Epithelial cell of prostate (primary cell): ENCODE measurements at regions not wholly inside any gene's neighbourhood (a gene's known extent, or its start where the extent isn't known, plus 50 kb on each side); places are given as distances from the start of the nearest gene placed in this dataset.
"Not testable (repeated sequence)": the region's sequence is repeated elsewhere in the genome, so short reads cannot be mapped to it uniquely, and the experiment has no call there.

Experiments
- DNase-seq: peaks from one replicate; pipeline ENCODE4 v3.0.0-alpha.2; 2011; ENCODE audit warnings: low read depth, low spot score
- H3K27ac ChIP-seq: fragments of 450-650 bp; 2 replicates; pipeline ENCODE4 v1.5.1; 2017; ENCODE audit warnings: mild to moderate bottlenecking

GRCh38 chr10:109149666-109150350 lies 773.5 kb downstream of the XPNPEP1 start:
- DNase-seq, result no peak
- no peak overlapping the region for H3K27ac ChIP-seq

- no peak overlapping the region for H3K27ac ChIP-seq
- no peak for DNase-seq
These were observed 795.9 kb downstream of the XPNPEP1 start for GRCh38 chr10:109127363-109127762.

DNA sequence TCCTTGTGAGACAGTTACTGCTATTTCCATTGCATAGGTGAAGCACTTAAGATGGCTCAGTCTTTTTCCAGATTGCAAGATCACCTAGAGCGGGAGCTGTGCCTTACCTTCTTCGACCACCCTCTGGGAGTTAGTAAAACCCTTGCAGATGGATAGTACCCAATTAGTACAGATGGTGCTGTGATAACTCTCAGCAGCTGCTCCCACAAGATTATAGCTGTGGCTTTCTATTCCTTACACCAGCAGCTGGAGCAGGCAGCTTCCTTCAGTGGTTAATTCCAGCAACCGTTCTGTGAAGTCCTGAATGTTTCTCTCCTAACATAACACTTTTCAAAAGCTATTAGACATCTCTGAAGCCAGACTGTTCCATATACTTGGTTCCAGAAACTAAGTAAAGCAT lies 796.8 kb downstream of the XPNPEP1 start:
- H3K27ac ChIP-seq, result no peak overlapping the region
- DNase-seq, result no peak

- DNase-seq, result no peak
- H3K27ac ChIP-seq, result no peak overlapping the region
These were observed 797.3 kb downstream of the XPNPEP1 start for GRCh38 chr10:109126016-109126415.

- DNase-seq, result no peak
- H3K27ac ChIP-seq, result no peak overlapping the region
These were observed 808.1 kb downstream of the XPNPEP1 start for GRCh38 chr10:109115179-109115578.

DNA sequence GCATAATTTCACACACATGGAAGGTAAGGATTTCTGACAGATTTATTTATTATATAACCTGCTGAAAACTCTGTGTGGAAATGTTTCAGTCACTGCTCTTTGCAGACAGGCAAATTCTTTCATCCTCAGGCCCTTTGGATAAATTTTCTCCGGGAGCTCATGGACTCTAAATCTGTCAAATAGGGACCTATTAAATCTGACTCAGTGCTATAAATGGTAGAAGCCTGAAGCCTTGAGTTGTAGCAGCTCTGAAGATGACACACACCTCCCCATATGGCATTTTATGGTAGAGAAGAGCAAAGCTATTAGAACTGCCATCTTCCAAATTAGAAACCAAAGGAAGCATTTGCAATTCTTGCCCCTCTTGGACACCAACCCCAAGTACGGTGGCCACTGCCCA lies 808.7 kb downstream of the XPNPEP1 start:
- H3K27ac ChIP-seq, result no peak overlapping the region
- no peak for DNase-seq

- no peak overlapping the region for H3K27ac ChIP-seq
- DNase-seq, result no peak
These were observed 816.7 kb downstream of the XPNPEP1 start for GRCh38 chr10:109106604-109107003.

DNA sequence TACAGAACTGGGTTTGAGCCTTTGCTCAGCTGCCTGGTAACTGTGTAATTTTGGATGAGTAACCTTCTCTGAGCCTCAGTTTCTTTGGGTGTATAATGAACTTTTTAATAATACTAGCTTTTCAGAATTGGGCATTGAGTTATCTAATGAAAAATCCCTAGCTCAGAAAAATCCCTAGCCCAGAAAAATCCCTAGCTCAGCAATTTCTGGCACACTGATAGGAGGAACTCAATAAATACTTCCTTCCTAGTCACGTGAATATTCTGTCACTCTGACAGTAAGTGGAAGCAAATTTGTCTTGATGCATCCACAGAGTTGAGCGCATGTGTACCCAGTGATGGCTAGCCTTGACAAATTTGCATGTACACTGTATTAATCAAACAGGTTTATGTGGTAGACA lies 817.6 kb downstream of the XPNPEP1 start:
- no peak overlapping the region for H3K27ac ChIP-seq
- no peak for DNase-seq

DNA sequence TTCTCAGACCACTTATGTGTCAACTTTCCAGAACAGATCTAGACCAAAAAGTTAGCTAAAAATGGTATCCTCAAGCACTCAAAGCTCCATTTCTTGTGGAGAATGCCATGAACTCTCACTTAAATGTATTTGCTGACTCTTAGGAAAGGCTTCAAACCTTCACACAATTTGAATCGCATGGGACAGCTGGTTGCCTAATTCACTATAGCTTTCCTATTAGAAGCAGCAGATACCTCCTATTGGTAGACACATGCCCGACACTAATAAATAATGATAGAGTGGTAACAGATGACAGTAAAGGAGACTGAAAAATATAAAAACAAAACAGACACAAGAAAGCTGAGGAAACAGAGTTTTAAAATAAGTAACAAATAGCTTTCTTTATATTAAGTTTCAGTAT lies 818.5 kb downstream of the XPNPEP1 start:
- DNase-seq, result no peak
- no peak overlapping the region for H3K27ac ChIP-seq

DNA sequence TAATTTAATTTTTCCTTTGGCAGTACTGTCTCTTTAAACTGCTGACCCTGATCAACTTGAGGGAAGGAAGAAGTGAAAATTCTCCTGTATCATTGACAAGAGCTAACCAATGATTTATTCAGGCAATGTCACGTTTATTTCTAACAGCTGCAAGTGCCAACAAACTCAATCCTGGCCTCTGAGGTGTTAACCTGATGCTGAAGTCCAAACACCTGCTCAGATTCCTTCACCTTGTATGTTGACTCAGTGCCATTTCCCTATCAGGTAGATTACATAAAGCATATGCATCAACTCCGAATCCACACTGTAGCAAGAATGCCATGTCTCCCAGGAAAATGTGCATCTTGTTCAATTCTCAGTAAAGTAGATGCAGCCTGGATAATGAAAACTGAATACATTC lies 820.0 kb downstream of the XPNPEP1 start:
- H3K27ac ChIP-seq, result no peak overlapping the region
- no peak for DNase-seq

- DNase-seq, result no peak
- no peak overlapping the region for H3K27ac ChIP-seq
These were observed 833.5 kb downstream of the XPNPEP1 start for GRCh38 chr10:109089779-109090178.

- no peak overlapping the region for H3K27ac ChIP-seq
- no peak for DNase-seq
These were observed 851.8 kb downstream of the XPNPEP1 start for GRCh38 chr10:109071539-109071938.

DNA sequence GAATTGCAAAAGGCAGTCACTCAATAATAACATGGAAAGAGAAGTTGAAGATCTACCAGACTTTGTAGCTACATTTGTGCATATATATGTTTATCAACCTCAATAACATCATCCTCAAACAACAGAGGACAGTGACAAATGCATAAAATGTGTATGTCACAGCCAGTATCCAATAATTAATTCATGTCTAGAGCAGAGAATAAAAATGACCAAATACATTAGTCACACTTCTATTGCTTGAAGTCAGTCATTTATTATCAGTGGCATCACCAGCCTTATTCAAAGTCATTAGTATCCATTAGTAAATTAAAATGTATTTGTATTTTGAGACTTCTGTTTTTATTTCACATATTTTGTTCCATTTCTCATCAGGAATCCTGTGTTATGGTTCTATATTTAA lies 852.8 kb downstream of the XPNPEP1 start:
- no peak for DNase-seq
- no peak overlapping the region for H3K27ac ChIP-seq

- H3K27ac ChIP-seq, result no peak overlapping the region
These were observed 856.3 kb downstream of the XPNPEP1 start for GRCh38 chr10:109067031-109067430.

GRCh38 chr10:109065821-109066220 lies 857.5 kb downstream of the XPNPEP1 start:
- no peak for DNase-seq
- H3K27ac ChIP-seq, result no peak overlapping the region

More at GRCh38 chr10:109067031-109067430, 856.3 kb downstream of the XPNPEP1 start:
- DNase-seq, result no peak

- no peak for DNase-seq
- H3K27ac ChIP-seq, result no peak overlapping the region
These were observed 860.9 kb downstream of the XPNPEP1 start for GRCh38 chr10:109062371-109062770.

GRCh38 chr10:109055243-109055642 lies 868.1 kb downstream of the XPNPEP1 start:
- DNase-seq, result no peak
- H3K27ac ChIP-seq, result no peak overlapping the region

DNA sequence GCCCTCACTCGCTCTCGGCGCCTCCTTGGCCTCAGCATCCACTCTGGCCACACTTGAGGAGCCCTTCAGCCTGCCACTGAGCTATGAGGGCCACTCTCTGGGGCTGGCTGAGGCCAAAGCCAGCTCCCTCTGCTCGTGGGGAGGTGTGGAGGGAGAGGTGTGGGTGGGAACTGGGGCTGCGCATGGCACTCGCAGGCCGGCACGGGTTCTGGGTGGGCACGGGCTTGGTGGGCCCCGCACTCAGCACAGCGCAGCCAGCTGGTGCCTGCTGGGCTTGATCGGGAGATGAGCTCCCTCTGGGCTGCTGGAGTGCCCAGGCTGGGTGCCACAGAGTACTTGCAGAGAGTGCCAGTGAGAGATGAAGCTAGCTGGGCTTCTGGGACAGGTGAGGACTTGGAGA lies 875.5 kb downstream of the XPNPEP1 start:
- no peak overlapping the region for H3K27ac ChIP-seq

DNA sequence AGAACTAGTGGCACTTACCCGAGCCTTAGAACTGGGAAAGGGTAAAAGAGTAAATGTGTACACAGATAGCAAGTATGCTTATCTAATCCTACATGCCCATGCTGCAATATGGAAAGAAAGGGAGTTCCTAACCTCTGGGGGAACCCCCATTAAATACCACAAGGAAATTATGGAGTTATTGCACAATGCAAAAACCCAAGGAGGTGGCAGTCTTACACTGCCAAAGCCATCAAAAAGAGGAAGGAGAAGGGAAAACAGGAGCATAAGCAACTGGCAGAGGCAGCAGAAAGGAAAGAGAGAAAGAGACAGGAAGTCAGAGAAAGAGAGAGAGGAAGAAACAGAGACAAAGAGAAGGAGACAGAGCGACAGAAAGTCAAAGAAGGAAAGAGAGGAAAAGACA lies 876.9 kb downstream of the XPNPEP1 start:
- not testable (repeated sequence) for H3K27ac ChIP-seq, DNase-seq

More for the DNA sequence above, 875.5 kb downstream of the XPNPEP1 start:
- no peak for DNase-seq

DNA sequence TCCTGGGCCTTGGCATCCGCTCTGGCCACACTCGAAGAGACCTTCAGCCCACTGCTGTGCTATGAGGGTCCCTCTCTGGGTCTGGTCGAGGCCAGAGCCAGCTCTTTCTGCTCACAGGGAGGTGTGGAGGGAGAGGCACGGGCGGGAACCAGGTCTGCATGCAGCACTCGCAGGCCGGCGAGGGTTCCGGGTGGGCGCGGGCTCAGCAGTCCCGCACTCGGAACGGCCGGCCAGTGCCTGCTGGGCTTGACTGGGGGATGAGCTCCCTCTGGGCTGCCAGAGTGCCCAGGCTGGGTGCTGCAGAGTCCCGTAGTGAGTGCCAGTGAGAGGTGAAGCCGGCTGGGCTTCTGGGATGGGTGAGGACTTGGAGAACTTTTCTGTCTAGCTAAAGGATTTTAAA lies 882.7 kb downstream of the XPNPEP1 start:
- DNase-seq, result no peak
- no peak overlapping the region for H3K27ac ChIP-seq

GRCh38 chr10:109037978-109038377 lies 885.3 kb downstream of the XPNPEP1 start:
- H3K27ac ChIP-seq, result no peak overlapping the region
- no peak for DNase-seq

DNA sequence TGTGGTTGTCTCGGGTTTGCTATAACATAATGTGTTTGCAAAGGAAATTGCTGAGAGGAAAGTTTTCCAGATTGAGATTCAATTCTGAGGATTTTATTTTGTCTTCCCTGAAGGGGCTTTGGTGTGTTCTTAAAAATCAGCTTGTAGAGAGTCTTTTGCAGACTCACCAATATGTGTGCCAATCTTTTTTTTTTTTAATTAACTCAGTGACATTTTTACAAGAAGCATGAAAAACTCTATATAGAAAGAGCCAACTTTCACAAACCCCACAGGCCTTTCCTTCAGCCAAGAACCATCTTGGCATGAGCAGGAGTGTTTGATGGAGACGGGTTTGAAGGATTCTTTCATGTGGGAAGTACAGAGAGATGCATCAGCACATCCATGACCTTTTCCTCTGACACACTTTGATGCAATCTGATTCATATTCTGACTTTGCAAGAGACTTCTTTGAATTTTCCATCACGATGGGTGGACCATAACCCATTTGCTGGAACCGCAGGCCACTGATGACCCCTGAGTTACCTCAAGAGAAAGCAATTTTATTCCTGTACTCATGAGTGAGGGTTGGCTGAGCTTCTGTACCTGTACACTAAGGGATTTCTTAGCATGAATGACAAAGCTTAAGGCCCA lies 892.6 kb downstream of the XPNPEP1 start:
- no peak for DNase-seq
- no peak overlapping the region for H3K27ac ChIP-seq
